CD4-positive, alpha-beta T cell (primary cell): ENCODE measurements at regions not wholly inside any gene's neighbourhood (a gene's known extent, or its start where the extent isn't known, plus 50 kb on each side); places are given as distances from the start of the nearest gene placed in this dataset.
"Not testable (repeated sequence)": the region's sequence is repeated elsewhere in the genome, so short reads cannot be mapped to it uniquely, and the experiment has no call there.

ENCODE experiments used
- ATAC-seq: fragments of 200-7000 bp; cut with Tn5 transposase; one replicate; pipeline ENCODE4 v1.10.0; 2022; ENCODE audit warnings: mild to moderate bottlenecking; ENCODE audit not compliant: poor library complexity
- CTCF ChIA-PET: fragments of 350-600 bp; sonication (Branson Sonifier 250); formaldehyde crosslinking; loops from one replicate; lab custom pipeline; 2021; ENCODE audit warnings: antibody characterized with exemption, inconsistent platforms; lab: Charles Lee
- POLR2A ChIA-PET: fragments of 350-600 bp; sonication (Branson Sonifier 250); formaldehyde crosslinking; loops from one replicate; lab custom pipeline; 2021; ENCODE audit warnings: antibody characterized with exemption, inconsistent platforms; lab: Charles Lee
- DNase-seq, 14 experiments: peaks; one replicate each; pipeline ENCODE4 v3.0.0-alpha.2; 2013 to 2020; ENCODE audit warnings: mixed read lengths in 2 of 14
- H3K27ac ChIP-seq, 2 donors: one replicate each; pipeline versions ENCODE4 v1.5.1 to v1.7.0; 2013; ENCODE audit warnings: low read length in 2 of 2, low read depth in 1 of 2, mild to moderate bottlenecking in 1 of 2
- H3K27me3 ChIP-seq, 2 experiments: 1 replicate in 1 of 2; 2 replicates in 1 of 2; pipeline versions ENCODE4 v1.6.1 to v1.7.0; 2013; ENCODE audit warnings: low read length in 2 of 2, control low read depth in 1 of 2, mild to moderate bottlenecking in 1 of 2, moderate library complexity in 1 of 2; ENCODE audit not compliant: insufficient read depth in 2 of 2, control insufficient read depth in 1 of 2
- H3K36me3 ChIP-seq: one replicate; pipeline ENCODE4 v1.6.1; 2013; ENCODE audit warnings: low read length, control low read depth; ENCODE audit not compliant: insufficient read depth
- H3K4me1 ChIP-seq: one replicate; pipeline ENCODE4 v1.6.1; 2013; ENCODE audit warnings: low read length, control low read depth; ENCODE audit not compliant: insufficient read depth
- H3K4me3 ChIP-seq: one replicate; pipeline ENCODE4 v1.5.1; 2013; ENCODE audit warnings: mild to moderate bottlenecking, low read length, moderate library complexity
- H3K9me3 ChIP-seq, 2 experiments: 1 replicate in 1 of 2; 2 replicates in 1 of 2; pipeline versions ENCODE4 v1.6.1 to v1.7.0; 2013; ENCODE audit warnings: low read length in 2 of 2, mild to moderate bottlenecking in 2 of 2, control low read depth in 1 of 2, moderate library complexity in 1 of 2; ENCODE audit not compliant: control insufficient read depth in 1 of 2, insufficient read depth in 1 of 2
- H3K27ac Mint-ChIP-seq: one replicate; pipeline ENCODE4 v1.8.0; 2020; ENCODE audit warnings: mixed read lengths
- H3K27me3 Mint-ChIP-seq: one replicate; pipeline ENCODE4 v1.8.0; 2021; ENCODE audit warnings: mixed read lengths
- H3K36me3 Mint-ChIP-seq: one replicate; pipeline ENCODE4 v1.8.0; 2021; ENCODE audit warnings: low read depth, mixed read lengths
- H3K4me1 Mint-ChIP-seq: one replicate; pipeline ENCODE4 v1.8.0; 2021; ENCODE audit warnings: low read depth, mixed read lengths
- H3K4me3 Mint-ChIP-seq: one replicate; pipeline ENCODE4 v1.8.0; 2020; ENCODE audit warnings: mild to moderate bottlenecking, mixed read lengths
- H3K9me3 Mint-ChIP-seq: one replicate; pipeline ENCODE4 v1.8.0; 2020; ENCODE audit warnings: mixed read lengths
- intact Hi-C, 2 experiments: fragments of 100-400 bp; cut with DNase I in 1 of 2; cut with micrococcal nuclease in 1 of 2; formaldehyde crosslinking; loops; one replicate each; pipeline versions ENCODE4 v1.15.1 to v1.9.0; 2023 to 2025; cut with DNase I, micrococcal nuclease
- TF ChIP-seq, protein P1 (sequence below): fragments of 200-600 bp; IDR thresholded peaks from one replicate; pipeline ENCODE4 v1.8.0; 2022; ENCODE audit warnings: antibody characterized with exemption, mild to moderate bottlenecking

DNA sequence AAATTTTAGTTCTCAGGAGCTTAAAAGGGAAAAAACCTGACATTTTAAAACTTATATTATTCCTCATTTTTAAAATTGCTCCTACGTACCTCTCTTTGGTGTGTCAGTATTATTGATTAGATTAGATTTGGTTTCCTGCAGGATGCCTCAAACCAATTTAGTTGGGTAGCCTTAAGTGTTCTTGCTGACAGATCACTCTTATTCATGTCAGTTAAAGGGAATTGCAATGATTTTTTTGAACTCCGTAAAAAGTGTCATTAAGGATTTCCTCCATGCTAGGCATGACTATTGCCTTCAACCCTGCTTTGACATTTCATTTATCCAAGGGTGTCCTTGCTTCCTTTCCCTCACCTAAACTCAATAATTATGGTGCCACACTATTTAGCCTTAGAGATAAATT is 149.0 kb upstream of the CDH7 start:
- Histone ChIP-seq H3K4me1 (no peaks in the 10 kb centered on the region), H3K4me3 (no peak overlapping the region), H3K27ac (no peak overlapping the region), H3K36me3 (no peaks in the 10 kb centered on the region), H3K27me3 (no peaks in the 10 kb centered on the region), H3K9me3 (peaks cover 0 to 14% of the 10 kb centered on the region in 2 experiments)
- H3K9me3 Mint-ChIP-seq = peaks cover 4% of the 10 kb centered on the region
- intact Hi-C loops = no loop called here
- H3K4me1 Mint-ChIP-seq = no peaks in the 10 kb centered on the region
- no peak overlapping the region for H3K27ac Mint-ChIP-seq
- ChIA-PET POLR2A (no interaction called here), CTCF (no interaction called here)
- H3K4me3 Mint-ChIP-seq = no peak overlapping the region
- no peak for DNase-seq
- TF ChIP-seq, protein P1, sequence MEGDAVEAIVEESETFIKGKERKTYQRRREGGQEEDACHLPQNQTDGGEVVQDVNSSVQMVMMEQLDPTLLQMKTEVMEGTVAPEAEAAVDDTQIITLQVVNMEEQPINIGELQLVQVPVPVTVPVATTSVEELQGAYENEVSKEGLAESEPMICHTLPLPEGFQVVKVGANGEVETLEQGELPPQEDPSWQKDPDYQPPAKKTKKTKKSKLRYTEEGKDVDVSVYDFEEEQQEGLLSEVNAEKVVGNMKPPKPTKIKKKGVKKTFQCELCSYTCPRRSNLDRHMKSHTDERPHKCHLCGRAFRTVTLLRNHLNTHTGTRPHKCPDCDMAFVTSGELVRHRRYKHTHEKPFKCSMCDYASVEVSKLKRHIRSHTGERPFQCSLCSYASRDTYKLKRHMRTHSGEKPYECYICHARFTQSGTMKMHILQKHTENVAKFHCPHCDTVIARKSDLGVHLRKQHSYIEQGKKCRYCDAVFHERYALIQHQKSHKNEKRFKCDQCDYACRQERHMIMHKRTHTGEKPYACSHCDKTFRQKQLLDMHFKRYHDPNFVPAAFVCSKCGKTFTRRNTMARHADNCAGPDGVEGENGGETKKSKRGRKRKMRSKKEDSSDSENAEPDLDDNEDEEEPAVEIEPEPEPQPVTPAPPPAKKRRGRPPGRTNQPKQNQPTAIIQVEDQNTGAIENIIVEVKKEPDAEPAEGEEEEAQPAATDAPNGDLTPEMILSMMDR = no peak
- no peaks in the 10 kb centered on the region for H3K36me3 Mint-ChIP-seq
- no peak for ATAC-seq
- no peaks in the 10 kb centered on the region for H3K27me3 Mint-ChIP-seq

DNA sequence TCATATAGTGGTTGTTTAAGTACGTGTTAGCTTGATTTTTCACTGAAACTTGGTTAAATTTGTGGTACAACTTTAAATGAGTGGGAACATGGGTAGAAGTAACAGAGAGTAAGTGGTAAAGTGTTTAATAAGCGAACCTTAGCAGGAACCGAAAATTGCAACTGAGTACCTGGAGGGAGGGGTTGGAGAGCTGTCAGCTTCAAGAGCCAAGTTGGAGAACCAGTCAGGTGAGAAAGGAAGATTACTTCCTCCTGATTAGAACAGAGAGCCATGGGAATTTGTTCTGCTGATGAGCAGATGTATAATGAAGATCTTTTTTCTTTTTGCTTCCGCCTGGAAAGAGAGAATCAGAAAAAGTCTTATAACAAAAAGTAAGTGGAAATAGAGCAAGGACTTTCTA is 158.4 kb upstream of the CDH7 start:
- TF ChIP-seq, protein P1 = no peak
- no peaks in the 10 kb centered on the region for H3K27me3 Mint-ChIP-seq
- H3K9me3 ChIP-seq = peaks cover 0 to 8% of the 10 kb centered on the region in 2 experiments
- H3K9me3 Mint-ChIP-seq = peaks cover 11% of the 10 kb centered on the region
- ATAC-seq (no peak), DNase-seq (no peak)
- no peaks in the 10 kb centered on the region for H3K27me3 ChIP-seq
- H3K4me3 ChIP-seq = no peak overlapping the region
- ChIA-PET CTCF (no interaction called here), POLR2A (no interaction called here)
- no peak overlapping the region for H3K27ac Mint-ChIP-seq
- H3K4me1 ChIP-seq = no peaks in the 10 kb centered on the region
- no peak overlapping the region for H3K27ac ChIP-seq
- no peak overlapping the region for H3K4me3 Mint-ChIP-seq
- intact Hi-C loops = no loop called here
- no peaks in the 10 kb centered on the region for H3K4me1 Mint-ChIP-seq
- no peaks in the 10 kb centered on the region for H3K36me3 Mint-ChIP-seq
- H3K36me3 ChIP-seq = no peaks in the 10 kb centered on the region

DNA sequence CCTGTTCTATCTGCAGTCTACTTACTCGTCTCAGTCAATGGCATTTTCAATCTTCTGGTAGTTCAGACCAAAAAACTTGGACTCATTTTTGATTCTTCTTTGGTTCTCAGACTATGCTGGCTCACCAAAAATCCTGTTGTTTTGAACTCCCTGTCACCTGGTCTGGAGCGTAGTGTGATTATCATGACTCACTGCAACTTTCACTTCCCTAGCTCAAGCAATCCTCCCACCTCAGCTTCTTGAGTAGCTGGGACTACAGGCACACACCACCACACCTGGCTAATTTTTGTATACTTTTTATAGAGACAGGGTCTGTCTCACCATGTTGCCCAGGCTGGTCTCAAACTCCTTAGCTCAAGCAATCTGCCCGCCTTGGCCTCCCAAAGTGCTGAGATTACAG is 163.3 kb upstream of the CDH7 start:
- H3K4me1 ChIP-seq = no peaks in the 10 kb centered on the region
- no peaks in the 10 kb centered on the region for H3K36me3 Mint-ChIP-seq
- ChIA-PET CTCF (no interaction called here), POLR2A (no interaction called here)
- H3K9me3 Mint-ChIP-seq = peaks cover 15% of the 10 kb centered on the region
- no peak for ATAC-seq
- TF ChIP-seq, protein P1 = no peak
- H3K36me3 ChIP-seq = no peaks in the 10 kb centered on the region
- H3K27ac ChIP-seq = no peak overlapping the region
- no peaks in the 10 kb centered on the region for H3K4me1 Mint-ChIP-seq
- no peak overlapping the region for H3K27ac Mint-ChIP-seq
- peaks cover 0 to 3% of the 10 kb centered on the region in 2 experiments for H3K9me3 ChIP-seq
- DNase-seq = no peak
- H3K27me3 ChIP-seq = no peaks in the 10 kb centered on the region
- no peak overlapping the region for H3K4me3 ChIP-seq
- intact Hi-C loops = no loop called here
- H3K4me3 Mint-ChIP-seq = no peak overlapping the region
- H3K27me3 Mint-ChIP-seq = no peaks in the 10 kb centered on the region

DNA sequence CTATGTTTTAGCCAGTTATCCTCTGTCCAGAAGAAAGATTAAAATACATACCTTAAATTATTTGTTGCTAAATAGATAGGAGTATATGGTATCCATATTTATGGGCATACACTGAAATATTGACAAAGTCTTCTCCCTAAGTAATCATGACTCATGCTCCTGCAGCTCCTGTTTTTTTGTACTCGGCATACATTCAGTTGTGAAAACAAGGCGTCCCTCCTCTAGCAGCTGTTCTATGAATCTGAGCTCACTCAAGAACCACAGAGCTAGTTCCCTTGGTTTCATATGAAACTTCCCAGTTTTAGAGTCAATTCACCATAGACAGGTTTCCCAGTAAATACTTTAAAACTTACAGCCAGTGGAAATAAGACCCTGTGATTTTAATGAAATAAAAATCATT is 168.7 kb upstream of the CDH7 start:
- ATAC-seq, intact Hi-C loops, H3K27ac Mint-ChIP-seq, H3K4me1 Mint-ChIP-seq, H3K9me3 ChIP-seq, H3K27me3 ChIP-seq, H3K4me1 ChIP-seq, H3K36me3 Mint-ChIP-seq, CTCF ChIA-PET, H3K4me3 Mint-ChIP-seq, H3K27ac ChIP-seq, H3K36me3 ChIP-seq, H3K4me3 ChIP-seq, POLR2A ChIA-PET, H3K27me3 Mint-ChIP-seq, DNase-seq: not testable (repeated sequence)
- H3K9me3 Mint-ChIP-seq = peaks cover 17% of the 10 kb centered on the region
